ENCODE measurements at regions not wholly inside any gene's neighbourhood (a gene's known extent, or its start where the extent isn't known, plus 50 kb on each side); places are given as distances from the start of the nearest gene placed in this dataset.

DNA sequence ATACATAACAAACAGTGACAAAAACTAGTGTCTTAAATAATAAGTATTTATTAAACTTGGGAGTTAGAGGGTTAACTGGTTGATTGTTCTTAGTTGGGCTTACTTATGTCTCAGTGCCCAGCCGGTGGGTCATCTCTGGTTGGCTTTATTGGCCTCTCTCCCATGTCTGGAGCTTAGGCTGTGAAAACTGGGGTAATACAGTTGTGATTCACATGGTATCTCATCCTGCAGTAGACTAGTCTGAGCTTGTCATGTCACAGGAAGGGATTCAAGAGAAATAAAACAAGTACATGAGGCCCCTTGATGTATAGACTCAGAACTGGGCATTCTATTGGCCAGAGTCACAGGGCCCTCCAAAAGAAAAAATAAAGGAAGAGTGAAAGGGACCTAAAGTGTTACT, 466.4 kb upstream of the SMC2 start:
- no peak for DNase-seq

DNA sequence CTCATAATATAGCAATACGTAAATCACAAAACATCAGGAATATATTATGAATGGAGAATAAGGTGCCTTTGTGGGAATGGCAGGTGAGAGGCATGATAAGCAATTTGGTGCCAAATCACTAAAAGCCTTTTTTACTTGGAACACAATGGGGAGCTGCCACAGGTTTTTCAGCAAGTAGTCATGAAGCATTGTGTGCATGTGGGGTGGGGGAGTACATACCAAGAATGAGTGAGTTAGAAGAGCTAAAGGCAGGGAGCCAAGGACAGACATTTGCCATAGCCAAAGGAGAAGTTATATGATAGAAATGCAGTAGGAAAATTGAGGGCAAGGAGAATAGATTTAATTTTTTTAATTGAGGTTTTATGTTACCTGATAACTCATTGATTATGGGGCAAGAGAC, 445.0 kb upstream of the SMC2 start:
- no peak for DNase-seq

DNA sequence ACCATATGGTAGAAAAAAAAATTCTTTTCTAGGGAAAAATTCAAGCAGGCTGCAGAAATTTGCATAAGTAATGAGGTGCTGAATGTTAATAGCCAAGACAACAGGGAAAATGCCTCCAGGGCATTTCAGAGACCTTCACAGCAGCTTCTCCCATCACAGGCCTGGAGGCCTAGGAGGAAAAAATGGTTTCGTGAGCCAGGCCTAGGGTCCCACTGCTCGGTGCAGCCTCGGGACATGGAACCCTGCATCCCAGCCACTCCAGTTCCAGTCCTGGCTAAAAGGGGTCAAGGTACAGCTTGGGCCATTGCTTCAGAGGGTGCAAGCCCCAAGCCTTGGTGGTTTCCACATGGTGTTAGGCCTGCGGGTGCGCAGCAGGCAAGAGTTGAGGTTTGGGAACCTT, 436.0 kb upstream of the SMC2 start:
- DNase-seq, result no peak

DNA sequence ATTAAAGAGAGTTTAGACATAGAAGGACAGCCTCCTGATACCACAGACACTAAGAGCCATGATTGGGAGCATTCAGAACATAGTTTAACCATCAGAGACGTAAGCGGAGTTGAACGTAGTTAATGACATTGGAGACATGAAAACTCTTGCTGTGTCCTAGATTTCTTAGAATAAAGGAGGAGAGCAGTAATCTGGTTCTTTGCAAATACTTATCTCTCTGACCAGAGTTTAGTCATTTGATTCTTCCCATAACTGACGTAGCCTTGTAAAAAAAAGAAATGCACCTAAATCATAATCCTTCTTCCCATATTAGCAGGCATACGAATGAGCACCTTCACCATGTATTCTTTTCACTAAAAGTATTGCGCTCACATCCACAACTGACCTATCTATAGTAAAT, 433.3 kb upstream of the SMC2 start:
- no peak for DNase-seq

DNA sequence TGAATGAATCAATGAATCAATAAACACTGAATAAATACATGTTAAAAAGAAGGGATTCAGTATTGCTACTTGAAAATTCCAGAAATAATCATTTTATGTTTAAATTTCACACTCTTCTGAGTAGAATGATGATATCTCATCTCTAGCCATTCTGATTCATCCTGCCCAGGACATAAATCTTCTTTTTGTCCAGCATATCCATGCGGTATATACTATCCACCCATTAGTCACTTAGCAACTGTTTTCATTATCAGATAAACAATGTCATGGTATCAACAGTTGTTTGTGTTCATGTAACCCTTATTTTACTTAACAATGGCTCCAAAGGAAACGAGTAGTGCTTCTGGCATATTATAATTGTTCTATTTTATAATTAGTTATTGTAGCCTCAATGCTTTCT, 432.4 kb upstream of the SMC2 start:
- DNase-seq, result no peak

DNA sequence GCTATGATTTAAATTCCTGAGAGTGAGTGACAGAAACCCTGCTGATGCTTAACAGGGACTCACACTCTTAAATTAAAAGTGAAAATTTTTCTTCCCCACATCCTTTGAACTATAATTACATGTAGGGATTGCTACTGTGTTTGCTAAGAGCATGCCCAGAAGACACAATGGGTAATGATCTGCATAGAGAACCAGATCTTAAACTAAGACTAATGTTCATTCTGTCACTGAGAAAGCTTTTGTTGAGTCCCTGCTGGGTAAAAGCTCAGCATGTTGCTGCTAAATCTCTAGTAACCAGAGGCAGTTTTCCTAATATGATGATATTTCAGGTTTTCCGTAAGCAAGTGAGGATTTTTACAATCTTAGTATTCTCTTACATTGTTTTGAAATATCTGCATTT, 424.8 kb upstream of the SMC2 start:
- DNase-seq, result no peak

DNA sequence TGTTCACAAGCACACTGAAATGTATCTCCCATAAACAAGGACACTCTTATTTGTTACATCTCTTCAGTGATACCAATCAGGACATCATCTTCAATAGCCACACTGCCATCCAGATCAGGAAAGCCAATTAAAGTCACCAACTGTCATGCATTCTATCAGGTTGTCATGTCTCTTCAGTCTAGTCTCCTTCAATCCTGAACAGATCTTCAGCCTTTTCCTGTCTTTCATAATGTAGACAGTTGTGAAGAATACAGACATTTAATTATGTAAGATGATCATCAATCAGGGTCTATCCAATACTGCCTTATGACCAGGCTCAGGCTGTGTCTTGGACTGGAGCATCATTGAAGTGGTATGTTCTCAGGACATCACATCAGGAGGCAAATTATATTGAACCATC, 419.8 kb upstream of the SMC2 start:
- DNase-seq, result no peak

DNA sequence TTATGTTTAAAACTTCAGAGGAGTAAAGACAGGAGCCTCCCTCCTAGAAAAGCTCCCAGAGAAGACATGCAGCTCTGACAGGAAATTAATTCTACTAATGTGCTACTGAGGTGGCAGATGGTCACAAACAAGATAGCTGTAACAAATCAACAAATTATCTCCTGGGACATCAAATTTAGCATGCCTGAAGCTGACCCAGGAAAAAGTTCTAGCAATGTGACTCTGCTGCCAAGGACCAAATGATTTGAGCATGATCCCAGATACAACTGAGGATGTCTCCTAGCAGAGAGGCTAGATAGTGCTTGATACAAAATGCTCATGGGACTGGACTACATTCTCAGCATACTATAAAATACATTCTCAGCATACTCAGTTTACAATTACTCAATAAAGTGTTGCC, 413.5 kb upstream of the SMC2 start:
- DNase-seq, result no peak

DNA sequence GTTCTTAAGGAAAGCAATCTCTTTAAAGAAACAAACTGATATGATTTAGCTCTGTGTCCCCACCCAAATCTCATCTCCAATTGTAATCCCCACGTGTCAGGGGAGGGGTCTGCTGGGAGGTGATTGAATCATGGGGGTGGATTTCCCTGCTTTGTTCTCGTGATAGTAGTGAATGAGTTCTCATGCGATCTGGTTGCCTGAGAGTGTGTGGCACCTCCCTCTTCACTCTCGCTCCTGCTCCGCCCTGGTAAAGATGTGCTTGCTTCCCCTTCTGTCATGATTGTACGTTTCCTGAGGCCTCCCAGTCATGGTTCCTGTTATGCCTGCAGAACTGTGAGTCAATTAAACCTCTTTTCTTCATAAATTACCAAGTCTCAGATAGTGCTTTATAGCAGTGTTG, 412.7 kb upstream of the SMC2 start:
- no peak for DNase-seq

DNA sequence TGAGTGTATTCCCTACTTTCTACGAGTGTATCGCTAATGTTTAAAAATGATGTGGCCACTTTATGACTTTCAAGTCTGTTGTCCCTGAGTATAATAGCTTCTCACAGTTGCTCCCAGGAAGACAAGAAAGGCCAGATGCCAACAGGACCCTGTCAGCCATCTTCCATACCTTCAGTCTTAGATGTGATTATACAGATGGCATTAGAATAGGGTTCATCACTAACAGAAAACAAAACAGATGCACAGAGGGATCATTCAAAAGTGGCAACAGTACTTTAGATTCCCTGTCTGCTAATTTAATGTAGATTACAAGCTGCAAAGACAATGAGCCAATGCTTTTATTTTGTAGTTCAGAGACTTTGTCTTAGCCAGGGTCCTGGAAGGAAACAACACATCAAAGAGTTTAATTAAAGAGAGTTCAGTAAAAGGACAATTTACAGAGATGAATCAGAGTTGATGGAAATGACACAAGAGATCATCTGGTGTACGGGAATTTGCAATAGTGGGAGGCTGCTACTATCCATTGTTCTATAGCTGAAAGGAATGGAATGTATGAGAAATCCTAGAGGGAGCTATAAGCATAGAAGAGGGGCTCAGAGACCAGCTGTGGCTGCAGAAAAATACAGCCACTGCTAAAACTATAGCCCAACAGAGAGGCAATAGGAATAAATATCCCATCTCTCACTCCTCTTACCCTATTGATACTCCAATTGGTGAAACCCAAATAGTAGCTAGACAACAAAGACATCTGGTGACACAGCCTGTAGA, 393.7 kb upstream of the SMC2 start:
- no peak for DNase-seq

DNA sequence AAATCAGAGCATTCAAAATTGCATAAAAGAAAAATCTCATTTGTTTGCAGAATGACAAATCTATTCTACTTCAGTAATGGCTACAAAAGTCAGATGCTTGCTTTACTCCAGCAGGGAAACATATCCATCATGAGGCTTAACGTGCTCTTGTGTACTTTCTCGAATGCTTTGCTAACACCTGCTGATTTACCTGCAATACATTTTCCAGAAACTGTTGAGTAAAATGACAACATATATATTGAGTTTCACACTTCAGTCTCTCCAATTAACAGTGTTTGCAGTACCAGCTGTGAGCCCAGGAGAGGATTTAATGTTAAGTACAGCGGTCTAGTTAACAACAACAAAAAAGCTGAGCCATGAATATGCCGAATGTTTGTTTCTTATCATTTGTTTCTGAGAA, 391.5 kb upstream of the SMC2 start:
- DNase-seq, result no peak

DNA sequence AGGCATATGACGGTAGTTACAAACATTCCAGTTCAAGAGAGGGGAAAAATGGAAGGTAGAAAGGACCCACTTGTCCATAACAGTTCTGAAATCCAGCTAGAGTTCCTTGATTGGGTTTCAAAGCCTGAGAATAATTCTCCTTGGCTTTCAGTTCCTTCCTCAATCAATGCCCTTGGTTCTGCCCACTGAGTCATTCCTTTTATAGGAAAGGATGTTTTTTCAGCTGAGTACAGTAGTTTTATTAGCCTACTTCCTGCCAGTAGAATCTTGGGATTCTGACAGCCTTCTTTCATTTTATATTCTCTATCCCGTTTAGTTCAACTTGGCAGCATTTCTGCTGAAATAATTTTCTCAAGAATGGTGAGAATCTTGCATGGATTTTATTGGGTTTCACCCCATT, 386.9 kb upstream of the SMC2 start:
- no peak for DNase-seq

DNA sequence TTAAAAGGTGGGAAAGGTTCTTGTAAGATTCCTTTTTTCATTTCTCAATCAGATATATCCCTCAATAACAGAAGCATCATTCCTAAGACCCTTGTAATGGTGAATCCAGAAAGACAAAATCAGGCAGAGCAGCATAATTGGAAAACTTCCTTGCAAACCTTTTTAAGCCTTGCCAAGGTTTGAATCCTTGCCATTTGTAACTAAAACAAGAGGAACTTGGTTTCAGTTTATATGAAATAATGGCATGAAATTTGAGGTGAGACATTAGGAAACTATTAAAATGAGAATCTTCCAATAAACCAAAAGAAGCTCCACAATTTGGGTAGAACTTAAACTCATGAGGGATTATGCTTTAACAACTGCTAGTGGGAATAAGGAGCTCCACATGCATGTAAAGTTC, 384.7 kb upstream of the SMC2 start:
- DNase-seq, result no peak

DNA sequence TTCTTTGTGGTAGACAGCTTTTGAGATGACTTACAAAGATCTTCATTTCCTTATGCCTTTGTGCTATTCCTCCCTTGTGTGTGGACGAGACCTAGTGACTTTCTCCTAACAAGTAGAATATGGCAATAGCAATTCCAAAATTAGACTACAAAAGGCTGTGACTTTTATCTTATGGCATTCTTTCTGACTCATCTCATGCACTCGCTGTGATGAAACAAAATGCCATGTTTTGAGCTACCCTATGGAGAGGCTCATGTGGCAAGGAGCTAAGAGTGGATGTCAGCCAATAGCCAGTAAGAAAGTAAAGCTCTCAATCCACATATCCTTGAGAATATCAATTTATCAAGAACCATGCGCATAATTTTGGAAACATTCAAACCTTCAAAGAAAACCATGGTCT, 380.5 kb upstream of the SMC2 start:
- no peak for DNase-seq

DNA sequence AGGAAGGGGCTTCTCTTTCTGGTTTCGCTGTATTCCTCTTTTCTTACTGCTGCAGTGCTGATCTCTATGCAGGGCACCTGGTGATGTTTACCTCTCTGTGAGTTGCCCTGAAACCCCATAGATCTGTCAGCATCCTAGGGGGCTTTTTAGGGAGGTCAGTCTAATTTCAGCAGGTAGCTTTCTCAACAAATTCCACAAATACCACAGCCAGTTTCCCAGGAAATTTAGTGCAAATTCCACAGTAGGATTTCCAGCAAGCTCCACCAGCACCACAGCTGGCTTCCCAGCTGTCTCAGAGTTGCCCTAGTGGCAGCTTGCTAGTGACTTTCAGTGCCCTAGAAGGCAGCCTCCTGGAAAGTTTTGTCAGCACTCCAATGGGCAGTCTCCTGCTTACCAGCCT, 379.1 kb upstream of the SMC2 start:
- DNase-seq, result no peak

DNA sequence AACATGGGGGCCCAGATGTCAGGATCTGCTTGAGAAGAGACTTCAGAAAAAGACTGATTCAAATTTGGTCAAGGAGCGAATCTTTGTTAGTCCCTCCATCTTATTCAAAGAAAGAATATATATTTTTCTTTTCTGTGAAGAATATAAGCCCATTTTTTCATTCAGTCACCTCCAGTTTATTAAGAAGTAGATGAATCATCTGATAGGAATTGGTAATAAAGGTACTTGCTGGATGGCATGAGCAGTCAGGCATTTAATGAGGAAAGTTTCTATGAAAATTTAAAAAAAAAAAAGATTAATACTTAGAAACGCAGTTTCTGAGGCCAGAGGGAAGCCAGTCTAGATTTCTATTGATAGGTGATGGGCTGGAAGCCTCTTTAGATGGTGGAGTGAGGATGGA, 373.1 kb upstream of the SMC2 start:
- no peak for DNase-seq

DNA sequence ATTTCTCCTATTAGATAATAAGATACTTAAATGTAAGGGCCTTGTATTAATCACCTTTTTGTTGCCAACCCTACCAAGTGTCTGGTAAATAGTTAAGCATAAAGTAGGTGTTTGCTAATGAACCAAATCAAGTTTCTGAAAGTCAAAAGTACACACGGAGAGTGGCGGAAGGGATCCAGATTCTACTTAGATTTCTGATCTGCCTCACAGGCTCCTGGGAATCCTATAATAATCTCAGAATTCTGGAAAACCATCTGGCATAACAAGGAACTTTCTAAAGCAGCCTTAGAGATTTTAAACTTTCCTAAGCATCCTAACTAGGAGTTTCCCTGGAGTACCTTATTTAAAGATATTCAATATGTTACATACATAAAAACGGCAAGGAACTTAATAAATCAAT, 363.2 kb upstream of the SMC2 start:
- DNase-seq, result no peak

DNA sequence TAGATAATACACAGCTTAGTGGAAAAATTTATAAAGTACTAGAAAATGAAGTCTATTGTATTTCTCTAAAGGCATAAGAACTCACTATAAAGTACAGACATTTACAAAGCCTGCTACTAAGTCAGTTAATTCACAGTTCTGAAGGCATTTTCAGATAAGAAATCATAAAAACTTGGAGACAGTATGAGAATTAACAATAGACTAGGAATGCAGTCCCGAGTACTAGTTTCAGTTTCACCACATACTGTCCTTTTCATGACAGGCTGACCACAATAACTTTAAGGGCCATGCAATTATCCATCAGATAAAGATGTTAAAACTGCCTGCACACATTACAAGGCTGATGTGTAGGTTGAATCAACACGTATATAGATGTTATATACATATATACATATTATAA, 362.6 kb upstream of the SMC2 start:
- DNase-seq, result no peak

DNA sequence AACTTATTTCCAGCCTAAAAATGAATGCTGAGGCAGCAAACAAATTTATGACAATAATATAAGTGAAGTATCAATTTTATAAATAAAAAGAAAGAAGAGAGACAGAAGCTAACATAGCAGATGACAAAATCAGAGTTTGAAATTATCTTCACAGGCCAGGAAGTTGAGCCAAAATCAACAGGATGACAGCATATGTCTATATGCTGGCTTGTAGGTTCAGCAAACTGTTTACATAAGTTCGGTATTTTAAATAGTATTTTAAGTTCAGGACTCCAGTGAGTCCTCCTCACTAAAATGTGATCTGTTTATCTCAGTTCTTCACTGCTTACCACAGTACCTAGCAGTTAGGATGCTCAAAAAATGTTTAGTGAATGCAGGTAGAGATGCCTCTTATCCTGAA, 359.6 kb upstream of the SMC2 start:
- no peak for DNase-seq

DNA sequence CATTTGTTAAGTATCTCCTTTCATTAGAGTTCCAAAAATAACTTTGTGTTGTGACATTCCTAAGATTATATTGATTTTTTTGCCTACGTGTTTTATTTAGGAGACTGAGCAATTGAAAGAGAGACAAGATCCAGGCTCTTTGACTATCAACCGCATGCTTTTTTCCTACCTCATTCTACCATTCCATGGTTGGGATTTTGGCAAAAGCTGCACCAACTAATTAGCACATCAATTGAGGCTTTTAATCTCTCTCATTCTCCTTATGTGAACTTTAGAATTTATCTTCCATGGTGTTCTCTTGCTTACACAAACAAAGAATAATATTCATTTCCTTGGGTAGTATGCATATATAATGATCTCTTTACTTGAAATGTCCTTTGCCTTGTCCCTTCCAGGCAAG, 338.7 kb upstream of the SMC2 start:
- DNase-seq, result no peak

DNA sequence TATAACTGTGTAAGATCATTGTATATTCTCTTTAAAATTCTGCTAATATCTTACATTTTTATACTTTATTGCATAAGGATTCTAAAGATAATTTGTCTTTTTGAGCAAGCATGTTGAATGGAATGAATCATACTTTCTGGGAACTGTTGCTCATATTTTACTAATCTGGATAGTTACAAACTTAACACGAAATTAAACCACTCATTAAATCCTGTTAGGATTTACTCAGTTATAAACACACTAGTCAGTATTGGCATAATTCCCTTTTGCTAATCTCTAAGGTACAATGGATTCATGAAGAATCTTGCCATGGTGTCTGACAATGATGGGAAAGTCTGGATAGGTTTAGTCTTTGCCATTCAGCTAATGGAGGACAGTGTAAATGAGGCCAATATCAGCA, 338.1 kb upstream of the SMC2 start:
- no peak for DNase-seq

DNA sequence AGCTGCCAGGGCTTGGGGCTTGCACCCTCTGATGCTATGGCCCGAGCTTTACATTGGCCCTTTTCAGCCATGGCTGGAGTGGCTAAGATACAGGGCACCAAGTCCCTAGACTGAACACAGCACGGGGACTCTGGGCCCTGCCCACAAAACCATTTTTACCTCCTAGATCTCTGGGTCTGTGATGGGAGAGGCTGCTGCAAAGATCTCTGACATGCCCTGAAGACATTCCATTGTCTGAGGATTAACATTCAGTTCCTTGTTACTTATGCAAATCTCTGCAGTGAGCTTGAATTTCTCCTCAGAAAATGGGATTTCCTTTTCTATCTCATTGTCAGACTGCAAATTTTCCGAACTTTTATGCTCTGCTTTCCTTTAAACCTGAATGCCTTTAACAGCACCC, 337.0 kb upstream of the SMC2 start:
- DNase-seq, result no peak

DNA sequence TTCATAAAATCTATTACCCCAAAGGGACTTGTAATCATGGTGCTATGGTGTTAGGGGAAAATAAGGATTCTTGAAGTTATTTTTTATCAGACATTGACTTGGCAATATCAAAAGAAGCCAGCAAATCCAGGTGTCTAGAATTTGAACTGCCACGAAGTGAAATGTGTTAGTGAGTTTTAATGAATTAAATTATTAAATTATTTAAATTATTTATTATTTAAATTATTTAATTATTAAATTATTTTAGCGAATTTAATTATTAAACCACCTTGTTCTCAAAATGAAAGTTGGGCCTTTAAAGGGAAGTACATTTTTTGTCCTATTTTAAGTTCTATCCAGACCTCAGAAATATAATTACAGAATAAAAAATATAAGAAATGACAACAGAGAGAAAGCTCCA, 332.6 kb upstream of the SMC2 start:
- DNase-seq, result no peak

DNA sequence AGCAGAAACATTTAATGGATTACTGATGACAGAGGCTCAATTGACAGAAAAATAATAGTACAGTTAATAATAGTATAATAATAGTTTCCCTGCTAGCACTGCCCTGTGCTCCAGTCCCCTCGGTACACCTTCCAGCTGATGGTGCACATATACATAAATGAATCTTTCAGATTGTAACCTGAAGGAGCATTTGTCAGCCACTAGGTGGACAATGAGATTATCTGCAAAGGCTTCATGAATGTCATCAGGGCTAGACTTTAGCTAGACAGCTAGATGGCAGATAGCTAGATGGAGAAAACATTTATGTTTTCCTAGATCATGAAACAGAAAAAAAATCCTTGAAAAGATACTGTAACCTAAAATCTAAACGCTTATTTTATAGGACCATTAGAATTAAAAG, 304.4 kb upstream of the SMC2 start:
- no peak for DNase-seq

DNA sequence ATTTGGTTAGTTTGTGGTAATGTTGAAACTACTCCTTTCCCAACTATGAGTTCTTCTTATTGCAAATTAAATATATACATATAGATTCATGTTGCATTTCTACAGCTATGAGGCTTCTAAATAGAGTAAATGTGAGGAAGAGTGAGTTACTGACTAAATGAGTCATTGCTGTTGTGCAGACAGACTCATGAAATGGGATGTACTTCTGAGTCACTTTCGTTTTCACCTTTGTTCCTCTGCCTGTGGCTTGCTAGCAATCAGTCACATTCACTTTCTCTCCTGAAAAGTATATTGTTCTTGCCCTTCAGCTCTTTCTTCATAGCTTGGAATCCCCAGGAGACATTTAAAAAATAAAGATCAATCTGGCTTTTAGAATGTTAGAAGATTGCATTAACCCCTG, 295.5 kb upstream of the SMC2 start:
- no peak for DNase-seq

DNA sequence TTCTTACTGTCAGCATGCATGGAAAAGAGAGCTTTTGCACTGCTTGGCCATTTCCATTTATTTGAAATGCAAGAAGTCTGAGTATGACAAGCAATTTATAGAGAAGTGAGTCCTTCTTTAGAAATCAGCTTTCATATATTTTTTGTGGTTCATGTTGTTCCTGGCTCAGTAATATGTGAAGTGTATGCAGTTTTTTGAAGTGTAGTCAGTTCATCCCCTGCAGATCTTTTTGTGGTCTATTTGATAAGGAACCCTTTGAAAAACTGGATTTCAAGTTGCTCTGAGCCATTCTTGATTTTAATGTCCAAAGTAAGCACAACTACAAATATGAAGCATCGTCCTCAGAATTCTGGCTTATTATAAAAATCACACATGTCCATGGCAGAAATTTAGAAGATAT, 294.1 kb upstream of the SMC2 start:
- no peak for DNase-seq

Data from inflammatory macrophage (primary cell).